HG03060 (cell line): ENCODE measurements at regions not wholly inside any gene's neighbourhood (a gene's known extent, or its start where the extent isn't known, plus 50 kb on each side); places are given as distances from the start of the nearest gene placed in this dataset.

ENCODE experiments used
- ATAC-seq: cut with Tn5 transposase; IDR thresholded peaks from one replicate; pipeline ENCODE4 v1.9.1; 2021; ENCODE audit warnings: low read depth, moderate number of reproducible peaks; ENCODE audit not compliant: unreplicated experiment

DNA sequence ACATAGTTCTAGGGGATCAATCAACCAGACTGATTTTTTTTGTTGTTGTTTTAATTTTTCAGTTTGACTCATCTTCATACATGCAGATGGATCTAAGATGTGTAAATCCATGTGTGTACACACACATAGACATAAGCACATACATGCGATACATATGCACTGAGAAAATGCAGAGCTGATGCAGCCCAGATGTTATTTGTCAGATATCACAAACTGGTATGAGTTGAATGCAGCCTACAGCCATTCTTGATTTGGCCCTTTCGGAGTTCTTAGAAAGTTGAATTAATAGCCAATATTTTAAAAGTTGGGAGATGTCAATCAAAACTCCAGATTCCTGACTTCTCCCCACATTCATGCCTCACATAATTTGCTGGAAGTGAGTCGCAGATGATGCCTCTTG is 180.4 kb downstream of the SPATA18 start:
- ATAC-seq = no peak

DNA sequence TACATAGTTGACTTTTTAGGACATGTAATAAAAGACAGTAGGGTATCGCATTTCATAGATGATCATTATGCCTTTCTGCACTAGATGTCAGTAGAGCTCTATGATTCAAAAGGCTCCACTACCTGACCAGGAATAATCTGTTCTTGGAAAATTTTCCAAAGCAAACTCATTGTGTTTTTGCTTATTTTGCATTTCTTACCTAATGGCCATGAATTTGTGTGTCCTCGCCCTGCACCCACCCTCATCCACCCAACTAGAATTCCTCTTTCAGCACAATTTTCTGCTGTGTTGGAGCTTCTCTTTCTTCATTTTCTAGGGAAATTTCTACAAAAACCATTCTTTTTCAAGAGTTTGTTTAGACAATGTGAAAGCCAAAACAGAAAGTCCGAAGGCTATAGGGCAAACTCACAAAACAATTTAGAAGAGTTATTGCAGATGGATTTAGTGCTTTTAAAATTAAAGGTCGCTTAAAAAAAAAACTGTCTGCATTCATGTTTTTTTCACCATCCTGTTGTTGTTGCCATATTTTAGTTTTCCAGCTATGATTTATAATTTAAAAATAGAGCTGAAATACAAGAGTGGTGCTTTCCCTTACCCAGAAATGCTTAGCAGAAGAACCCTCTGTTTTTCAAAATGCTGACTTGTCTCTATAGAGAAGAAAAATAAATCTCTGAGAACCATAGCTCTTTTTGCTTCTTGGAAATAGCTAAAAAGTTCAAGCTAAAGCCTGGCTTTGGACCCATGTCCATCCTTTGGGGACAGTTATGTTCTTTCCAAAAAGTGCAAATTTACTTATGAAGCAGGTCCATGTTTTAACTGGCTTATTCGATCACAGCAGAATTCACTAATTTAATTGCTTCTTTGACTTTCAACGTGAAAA is 183.7 kb downstream of the SPATA18 start:
- ATAC-seq = no peak

DNA sequence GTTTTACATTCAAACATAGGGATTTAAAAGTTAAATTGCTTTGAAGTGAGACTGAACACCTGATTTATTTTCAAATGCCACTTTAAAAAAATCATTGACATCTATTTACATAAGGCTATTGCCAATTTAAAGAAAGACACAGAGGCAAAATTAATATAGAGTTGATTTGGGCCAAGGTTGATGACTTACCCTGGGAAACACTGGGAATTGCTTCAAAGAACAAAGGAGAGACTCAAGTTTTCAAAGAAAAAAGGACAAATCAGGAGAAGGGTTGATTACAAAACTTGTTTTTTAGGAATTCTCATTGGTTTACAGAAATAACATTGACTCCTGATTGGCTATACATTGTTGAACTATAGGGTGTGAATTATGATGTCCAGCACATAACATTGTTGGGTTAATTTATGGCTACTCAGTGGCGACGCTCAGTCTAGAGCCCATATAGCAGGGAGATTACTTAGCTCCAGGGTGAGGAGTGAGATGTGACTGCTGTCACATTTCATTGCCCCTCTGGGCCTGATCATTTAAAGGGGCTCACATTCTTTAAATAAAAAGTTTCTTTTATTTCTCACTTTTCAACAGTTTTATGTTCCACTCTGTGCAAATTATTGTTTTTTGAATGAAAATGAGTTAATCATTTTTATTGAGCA is 184.6 kb downstream of the SPATA18 start:
- ATAC-seq = no peak

DNA sequence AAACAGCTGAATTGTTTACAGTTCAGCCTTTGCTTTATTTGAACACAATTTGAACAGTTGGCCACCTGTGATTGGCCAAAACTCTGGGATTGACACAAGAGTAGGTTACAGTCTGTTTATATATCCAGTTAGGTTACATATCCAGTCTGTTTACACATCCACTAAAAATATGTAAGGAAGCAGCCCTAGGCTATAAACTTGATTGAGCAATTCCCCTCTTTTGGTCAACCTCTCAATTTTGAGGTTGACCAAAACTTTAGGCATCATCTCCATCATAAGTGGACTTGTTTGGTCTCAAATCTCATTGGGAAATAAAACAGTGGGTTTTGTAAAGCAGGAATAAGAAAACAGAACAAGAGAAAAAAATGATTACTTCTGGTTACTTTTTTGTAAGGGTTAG is 190.8 kb downstream of the SPATA18 start:
- no peak for ATAC-seq

DNA sequence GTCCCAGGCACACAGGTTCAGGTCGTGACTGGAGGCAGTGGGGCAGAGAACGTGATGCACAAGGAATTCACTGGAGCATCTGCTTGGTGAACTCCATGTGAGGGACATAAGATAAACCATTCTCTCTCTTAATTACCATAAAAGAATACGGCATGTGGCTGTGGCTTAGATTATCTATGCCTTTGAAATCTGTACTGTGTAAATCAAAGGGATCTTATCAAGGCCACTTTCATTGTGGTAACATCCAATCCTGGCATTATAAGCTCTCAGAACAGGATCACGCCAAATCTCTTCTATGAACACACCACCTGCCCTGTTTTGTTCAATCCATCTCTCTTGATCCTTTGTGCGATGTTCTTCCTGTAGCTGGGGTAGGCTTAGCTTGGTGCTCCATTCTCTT is 192.3 kb downstream of the SPATA18 start:
- no peak for ATAC-seq

DNA sequence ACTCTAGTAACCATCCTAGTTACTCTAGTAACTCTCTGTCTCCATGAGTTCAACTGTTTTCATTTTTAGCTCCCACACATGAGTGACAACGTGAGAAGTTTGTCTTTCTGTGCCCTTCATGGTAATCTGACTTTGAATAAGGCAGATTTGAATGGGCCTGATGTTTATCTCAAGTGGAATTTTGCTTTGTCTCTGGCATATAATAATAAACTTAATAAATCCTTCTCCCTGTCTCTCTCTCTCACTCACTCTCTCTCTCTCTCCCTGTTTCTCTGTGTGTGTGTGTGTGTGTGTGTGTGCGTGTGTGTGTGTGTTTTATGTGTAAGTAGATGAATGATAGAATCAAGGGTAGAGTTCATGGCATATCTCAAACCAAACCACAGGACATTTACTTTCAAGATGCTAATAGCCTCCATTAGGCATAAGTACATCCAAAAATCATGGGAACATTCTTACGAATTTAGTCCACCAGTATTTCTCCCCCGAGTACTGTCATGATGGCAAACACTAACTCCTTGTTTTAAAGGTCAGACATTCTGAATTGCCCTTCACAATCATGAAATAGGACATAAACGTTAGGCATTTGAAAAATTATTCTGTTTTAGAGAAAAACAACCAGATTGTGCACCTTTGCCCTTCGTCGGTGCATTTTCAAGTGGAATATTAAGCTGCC is 193.1 kb downstream of the SPATA18 start:
- no peak for ATAC-seq

DNA sequence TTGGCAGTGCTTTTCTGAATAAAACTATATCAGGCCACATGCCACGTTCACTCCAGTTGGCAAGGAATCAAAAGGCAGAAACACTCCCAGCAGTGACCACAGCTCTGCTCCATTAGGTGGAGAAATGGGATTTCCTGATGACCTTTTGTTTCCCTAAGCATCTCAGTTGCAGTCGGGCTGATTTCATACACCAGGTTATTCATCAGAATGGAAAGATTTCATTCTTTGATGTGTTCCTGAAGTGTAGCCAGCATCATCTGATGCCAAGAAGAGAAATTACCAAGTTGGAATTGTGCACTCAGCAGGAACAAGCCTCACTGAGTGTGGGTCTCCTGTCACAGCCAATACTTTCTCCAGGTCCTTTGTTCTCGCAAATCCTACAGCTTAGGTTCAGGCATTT is 193.7 kb downstream of the SPATA18 start:
- ATAC-seq = no peak

DNA sequence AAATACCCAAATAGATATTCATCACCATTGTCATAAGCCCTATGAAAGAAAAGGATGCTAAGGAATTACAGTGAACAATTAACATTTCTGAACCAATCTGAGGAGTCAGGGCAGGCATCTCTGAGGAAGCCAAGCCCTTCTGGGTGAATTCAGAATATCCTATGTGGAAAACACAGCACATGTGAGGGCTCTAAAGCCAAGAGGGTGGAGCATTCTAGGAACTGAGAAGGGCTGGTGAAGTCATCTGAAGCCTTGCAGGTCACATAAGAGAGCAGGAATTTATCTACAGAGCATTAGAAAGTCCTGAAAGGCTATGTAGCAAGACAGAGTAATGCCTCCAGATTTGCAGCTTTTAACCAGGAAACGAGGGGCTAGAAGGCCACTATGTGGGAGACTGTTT is 195.7 kb downstream of the SPATA18 start:
- no peak for ATAC-seq

DNA sequence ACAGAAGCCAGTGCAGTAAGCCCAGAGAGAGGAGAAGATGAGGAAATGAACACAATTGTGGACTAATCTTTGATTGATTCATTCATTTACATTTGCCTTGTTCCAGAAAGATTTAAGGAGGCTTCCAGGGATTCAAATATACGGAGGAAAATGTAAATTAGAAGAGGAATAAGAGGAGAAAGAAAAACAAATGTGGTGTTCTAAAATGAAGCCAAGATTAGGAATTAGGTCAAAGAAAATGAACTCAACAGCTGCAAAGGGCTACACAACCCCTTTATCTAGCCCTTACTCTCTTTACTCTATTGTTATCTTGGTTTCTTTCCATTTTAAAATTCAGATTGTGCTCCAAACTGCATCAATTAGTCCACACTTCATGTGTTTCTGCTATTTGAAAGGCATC is 196.8 kb downstream of the SPATA18 start:
- no peak for ATAC-seq

DNA sequence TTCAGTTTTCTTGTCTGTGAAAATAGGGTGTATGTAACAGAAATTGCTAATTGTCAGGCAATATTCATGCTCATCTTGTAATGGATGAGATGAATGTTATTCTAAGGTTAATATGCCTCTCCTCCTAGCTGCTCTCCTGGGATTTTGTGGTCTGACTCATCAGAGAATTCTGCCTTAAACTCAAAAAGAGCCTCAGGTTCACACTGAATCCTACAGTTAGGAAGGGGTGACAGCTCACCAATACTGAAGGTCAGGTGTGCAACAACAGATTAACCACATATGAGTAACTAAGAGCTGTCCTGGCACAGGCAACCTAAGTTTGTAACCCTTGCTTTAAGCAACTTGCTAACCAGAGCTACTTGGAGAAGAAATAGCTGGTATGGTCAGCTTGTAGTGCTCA is 197.7 kb downstream of the SPATA18 start:
- no peak for ATAC-seq

DNA sequence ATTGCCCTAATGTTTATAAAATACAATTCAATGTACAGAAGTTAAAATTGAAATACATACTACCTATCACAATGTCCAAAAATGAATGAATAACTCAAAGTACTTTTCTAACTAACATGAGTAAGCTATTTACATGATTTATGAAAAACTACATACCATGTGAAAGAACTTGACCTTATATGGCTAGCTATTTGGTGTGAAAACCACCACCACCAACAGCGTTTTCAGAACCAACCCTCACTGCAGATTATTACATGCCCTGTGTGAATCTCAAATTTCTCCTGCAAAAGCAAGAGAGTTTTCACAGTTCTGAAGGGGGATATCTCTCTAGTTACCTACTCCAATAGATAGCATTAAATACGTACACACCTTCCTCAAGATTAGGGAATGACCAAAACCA is 198.5 kb downstream of the SPATA18 start:
- ATAC-seq = no peak

DNA sequence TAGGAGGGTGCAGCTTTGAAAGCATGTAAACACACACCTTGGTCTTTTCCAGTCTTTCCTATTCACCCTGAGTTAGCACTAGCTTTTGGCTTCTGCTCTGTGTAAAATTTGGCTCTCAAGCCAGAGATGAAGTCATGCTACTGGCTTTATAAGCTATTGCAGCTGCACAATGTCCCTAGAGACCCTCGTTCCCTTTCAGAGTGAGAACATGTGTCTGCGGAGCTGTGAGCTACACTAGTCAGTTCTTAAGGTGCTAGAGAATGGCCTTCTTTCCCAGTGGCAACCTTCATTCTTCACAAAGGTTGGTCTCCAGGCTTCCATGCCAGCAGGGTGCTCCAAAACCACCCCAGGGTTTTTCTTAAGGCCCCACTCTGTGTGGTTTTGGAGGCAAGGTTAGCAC is 199.1 kb downstream of the SPATA18 start:
- ATAC-seq = peak; percentile 72

DNA sequence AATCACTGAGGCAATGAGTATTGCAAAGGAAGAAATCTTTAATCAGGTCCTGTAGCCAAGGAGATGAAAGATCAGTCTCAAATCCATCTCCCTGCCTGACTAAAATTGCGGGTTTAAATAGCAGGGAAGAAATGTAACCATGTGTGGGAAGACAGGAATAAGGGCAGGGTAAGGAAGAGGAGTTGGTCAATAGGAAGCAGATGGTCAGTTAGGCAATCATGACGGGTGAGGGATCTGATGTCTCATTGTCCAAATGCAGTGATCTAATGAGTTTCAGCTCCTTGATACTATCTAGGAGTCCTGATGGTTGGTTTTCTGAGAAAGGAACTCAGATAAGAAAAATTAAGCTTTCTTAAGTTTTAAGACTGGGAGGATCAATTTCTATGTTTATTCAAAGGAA is 200.8 kb downstream of the SPATA18 start:
- no peak for ATAC-seq

DNA sequence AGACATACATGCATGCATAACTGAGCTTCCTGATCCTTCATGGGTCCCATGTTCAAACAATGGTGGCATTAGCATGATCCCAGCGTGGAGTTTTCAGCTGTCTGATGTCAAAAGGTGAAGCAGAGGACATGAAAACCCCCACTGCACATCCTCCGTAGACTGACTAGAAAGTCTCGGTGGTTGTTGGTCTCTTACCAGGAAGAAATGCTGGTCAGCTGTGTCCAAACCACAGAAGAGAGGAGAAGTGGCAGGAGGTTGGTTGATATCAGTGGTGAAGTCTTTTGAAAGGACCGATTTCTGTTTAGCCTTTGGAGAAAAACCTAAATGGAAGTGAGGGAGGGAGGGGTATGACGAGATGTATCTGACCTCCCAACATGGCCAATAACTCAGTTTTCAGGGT is 201.9 kb downstream of the SPATA18 start:
- no peak for ATAC-seq

DNA sequence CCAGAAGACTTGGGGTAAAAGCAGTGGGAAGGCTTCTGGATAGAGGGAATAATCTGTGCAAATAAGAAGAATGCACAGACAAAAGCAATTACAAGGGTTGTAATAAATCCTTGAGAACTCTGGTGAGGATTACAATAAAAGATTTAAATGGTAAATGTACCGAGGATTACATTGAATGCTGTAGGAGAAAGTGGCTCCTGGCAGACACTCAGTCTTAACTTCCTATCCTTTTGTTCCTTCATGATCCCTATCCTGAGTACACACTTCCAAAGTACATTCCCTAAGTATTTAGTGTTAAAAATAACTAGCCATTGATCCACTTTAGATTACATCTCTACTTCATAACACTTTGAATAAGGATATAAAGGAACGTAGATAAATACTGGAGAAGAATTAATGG is 205.4 kb downstream of the SPATA18 start:
- ATAC-seq = no peak

DNA sequence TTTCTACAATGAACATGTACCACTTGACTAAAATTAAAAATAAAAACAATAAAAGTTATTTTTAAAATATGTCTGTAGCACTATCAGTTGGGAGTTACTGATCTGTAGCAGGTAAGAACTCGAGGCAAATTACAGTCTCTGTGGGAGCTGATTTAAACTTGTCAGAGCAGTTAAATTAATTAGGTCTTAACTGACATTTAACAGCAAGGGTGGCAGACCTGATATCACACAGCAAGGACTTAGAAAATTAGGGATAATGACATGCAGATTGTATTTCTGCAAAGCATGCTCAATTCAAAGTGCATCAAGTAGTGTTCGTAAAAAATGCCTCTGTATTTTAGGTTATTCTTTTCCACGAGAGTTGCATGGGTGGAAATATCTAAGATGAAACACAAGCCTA is 208.9 kb downstream of the SPATA18 start:
- no peak for ATAC-seq

DNA sequence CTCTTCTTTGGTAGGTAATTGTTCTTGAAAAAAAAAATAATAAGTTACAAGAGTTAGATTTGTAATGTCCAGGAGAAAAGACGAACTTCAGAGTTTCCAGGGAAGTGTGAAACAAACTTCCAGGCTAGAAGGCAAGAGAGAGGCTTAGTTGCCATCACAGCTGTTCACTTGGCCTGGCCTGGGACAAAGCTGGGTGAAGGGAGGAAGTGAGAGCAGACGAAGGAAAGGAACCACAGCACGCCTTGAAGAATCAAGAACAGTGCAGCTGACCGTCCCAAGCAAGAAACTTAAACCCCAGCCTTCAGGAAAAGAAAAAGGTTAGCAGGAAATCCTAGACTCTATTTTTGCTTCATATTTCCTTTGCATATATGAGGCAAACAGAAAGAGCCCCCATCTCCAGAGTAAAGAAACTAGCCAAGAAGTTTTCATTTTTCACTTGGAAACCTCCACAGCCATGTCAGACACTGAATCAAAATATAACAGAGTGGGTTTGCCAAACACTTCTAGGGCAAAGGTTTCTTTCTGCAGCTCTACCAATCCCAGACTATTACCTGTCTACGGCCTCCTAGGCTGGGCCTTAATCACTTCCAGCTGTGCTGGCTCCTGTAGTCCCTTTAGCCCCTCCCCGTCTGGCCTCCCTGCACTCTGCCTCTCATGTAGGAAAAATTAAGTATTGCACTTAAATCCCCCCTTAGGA is 209.6 kb downstream of the SPATA18 start:
- ATAC-seq = no peak

DNA sequence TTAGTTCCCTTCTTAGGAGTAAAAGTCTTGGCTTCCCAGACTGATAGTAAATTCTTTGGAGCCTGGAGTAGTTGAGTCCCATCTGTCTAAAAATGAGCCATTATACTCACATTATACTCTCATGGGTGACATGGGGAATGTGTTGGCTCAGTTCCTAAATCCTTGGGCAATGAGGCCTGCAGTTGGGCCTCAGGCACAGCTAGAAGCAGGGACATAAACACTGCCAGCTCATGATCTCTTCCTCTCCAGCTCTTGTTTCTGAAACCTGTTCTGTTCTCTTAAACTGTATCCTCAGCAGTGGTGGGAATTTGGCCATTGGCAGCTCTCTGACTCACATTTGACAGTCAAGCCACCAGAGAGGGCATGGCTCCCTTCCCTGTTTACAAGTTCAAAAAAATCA is 212.5 kb downstream of the SPATA18 start:
- no peak for ATAC-seq

DNA sequence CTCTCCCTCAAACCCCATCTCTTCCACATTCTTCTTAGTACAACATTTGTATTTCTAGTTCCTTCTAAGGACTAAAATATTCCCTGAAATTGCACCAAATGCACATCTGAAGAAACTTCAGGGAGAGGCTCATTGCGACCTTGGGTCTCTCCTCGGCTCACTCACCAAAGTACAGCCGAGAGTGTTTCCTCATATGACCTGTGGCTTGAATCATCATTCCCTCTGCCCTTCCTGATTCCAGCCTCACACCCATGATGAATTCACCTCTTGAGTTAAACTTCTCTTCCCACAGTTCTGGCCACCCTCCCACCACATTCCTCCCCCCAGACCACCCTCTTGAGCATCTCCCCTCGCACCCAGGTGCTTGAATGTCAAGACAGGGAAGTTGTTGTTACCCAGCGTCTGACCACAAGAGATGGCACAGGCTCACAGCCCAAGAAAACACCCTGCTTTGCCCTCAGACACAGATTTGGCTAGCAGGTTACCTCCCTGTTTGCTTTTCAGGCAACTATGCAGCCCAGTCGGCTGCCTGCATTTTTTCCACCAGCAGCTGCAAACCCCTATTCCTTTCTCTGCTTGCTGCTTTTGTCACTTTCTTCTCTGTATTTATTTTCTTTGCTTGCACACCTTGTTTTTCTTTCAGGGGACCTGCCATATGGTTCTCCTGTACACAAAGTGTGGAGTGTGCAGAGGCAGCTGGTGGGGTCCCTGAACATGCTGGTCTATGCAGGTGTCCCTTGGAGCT is 214.8 kb downstream of the SPATA18 start:
- no peak for ATAC-seq

DNA sequence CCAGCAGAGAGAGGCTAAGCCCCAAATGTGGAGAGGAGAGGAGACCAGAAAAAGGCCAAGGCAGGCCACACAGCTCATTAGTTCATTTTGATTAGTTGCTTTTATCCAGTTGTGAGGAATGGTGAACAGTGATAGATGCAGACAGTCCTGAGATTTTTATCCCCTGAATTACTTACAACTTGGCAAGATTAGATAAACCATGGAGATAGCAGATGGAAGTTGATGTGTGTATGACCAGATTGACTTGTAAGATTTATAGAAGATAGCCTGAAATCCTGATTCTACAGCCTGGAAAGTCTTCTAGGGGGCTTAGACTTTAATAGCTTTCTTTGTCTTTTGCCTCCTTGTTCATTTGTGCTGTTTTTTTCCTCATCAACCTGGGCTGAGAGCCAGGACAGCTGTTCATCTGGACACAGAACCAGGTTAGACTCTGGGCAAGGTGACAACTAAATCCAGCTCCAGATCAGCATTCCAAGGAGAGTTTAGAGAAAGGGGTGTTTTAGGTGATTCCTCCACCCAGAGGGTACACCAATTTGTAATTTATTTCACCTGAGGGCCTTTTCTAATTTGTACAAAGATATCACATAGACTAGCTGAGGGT is 215.5 kb downstream of the SPATA18 start:
- no peak for ATAC-seq
